MCF 10A (cell line): ENCODE measurements at regions not wholly inside any gene's neighbourhood (a gene's known extent, or its start where the extent isn't known, plus 50 kb on each side); places are given as distances from the start of the nearest gene placed in this dataset.

Experiments used
- BruUV-seq: library from RNA; stranded (reverse); fragments of 400-500 nt; replicated peaks from 2 replicates; lab custom pipeline; 2021; lab: Mats Ljungman, UMichigan
- CTCF ChIA-PET: fragments of 300-600 bp; sonication (Branson Sonifier 250); formaldehyde crosslinking; extraction: SDS; loops from one replicate; lab custom pipeline; 2021; ENCODE audit warnings: antibody characterized with exemption, inconsistent platforms; lab: Yijun Ruan, JAX
- POLR2A ChIA-PET: fragments of 300-600, 350-650 bp; sonication (Branson Sonifier 250); formaldehyde crosslinking; extraction: SDS; loops from one replicate; lab custom pipeline; 2020; ENCODE audit warnings: antibody characterized with exemption, inconsistent platforms; lab: Yijun Ruan, JAX
- DNase-seq: peaks from one replicate; pipeline ENCODE4 v3.0.0-alpha.2; 2018; ENCODE audit not compliant: unreplicated experiment
- H3K27ac Mint-ChIP-seq: one replicate; pipeline ENCODE4 v1.8.0; 2022; ENCODE audit warnings: mild to moderate bottlenecking, low read depth, mixed read lengths; ENCODE audit not compliant: unreplicated experiment
- H3K27me3 Mint-ChIP-seq: one replicate; pipeline ENCODE4 v1.8.0; 2022; ENCODE audit warnings: mixed read lengths; ENCODE audit not compliant: insufficient read depth, unreplicated experiment
- H3K36me3 Mint-ChIP-seq: one replicate; pipeline ENCODE4 v1.8.0; 2022; ENCODE audit warnings: mild to moderate bottlenecking, moderate library complexity, mixed read lengths; ENCODE audit not compliant: insufficient read depth, unreplicated experiment
- H3K4me1 Mint-ChIP-seq: one replicate; pipeline ENCODE4 v1.8.0; 2022; ENCODE audit warnings: mixed read lengths; ENCODE audit not compliant: insufficient read depth, unreplicated experiment
- H3K4me3 Mint-ChIP-seq: one replicate; pipeline ENCODE4 v1.8.0; 2022; ENCODE audit warnings: mild to moderate bottlenecking, moderate library complexity, mixed read lengths; ENCODE audit not compliant: unreplicated experiment
- H3K9me3 Mint-ChIP-seq: one replicate; pipeline ENCODE4 v1.8.0; 2022; ENCODE audit warnings: mixed read lengths; ENCODE audit not compliant: unreplicated experiment
- intact Hi-C: fragments of 100-400 bp; cut with micrococcal nuclease; formaldehyde crosslinking; loops from 2 replicates; pipeline ENCODE4 v1.14.1; 2022
- TF ChIP-seq, protein P1 (sequence below): fragments of 200-600 bp; IDR thresholded peaks from one replicate; pipeline ENCODE4 v1.8.0; 2022; ENCODE audit warnings: antibody characterized with exemption, mild to moderate bottlenecking; ENCODE audit not compliant: unreplicated experiment

DNA sequence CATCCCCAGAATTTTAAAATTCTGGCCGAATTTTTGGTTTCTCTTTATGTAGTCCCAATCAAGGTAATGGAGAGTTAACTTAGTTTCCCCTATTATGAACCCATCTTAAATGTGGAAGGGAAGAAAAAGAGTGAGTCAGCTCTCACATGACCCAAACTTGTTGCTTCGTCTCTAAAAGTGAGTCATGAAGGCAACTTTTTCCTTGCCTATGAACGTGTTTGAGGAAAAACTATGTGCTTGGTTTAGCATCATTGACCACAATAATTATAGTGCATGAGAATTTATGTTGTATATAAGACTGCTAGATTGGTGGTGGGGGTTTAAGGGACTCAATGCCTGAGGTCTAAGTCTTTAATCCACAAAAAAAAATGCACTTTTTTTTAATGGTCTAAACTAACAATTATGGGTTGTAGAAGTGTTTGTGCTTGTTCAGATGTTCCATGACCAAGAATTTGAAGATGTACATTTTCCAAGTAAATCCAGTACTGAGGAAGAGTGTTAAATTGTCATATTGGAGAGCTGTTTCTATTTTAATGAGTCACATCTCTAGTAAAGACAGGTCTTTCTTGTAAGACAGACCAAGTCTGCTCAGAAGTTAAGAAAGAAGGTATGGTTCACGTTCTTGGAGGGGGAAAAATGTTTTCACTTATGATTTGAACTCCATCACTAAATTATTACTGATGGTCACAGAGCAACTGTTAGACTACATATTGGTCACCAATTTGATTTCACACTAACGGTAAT is 409.9 kb upstream of the MARCKS start:
- H3K4me3 Mint-ChIP-seq: no peak overlapping the region
- H3K36me3 Mint-ChIP-seq: no peaks in the 10 kb centered on the region
- peaks cover 41% of the 10 kb centered on the region for H3K4me1 Mint-ChIP-seq
- intact Hi-C loops: no loop called here
- POLR2A ChIA-PET: interaction anchor here (0.6 to 6.8 kb wide), 11 partner anchors 9 to 432 kb away, joined by 3 to 72 read pairs (median 5); no protein-coding TSS in a partner anchor
- H3K27me3 Mint-ChIP-seq: no peaks in the 10 kb centered on the region
- TF ChIP-seq, protein P1, sequence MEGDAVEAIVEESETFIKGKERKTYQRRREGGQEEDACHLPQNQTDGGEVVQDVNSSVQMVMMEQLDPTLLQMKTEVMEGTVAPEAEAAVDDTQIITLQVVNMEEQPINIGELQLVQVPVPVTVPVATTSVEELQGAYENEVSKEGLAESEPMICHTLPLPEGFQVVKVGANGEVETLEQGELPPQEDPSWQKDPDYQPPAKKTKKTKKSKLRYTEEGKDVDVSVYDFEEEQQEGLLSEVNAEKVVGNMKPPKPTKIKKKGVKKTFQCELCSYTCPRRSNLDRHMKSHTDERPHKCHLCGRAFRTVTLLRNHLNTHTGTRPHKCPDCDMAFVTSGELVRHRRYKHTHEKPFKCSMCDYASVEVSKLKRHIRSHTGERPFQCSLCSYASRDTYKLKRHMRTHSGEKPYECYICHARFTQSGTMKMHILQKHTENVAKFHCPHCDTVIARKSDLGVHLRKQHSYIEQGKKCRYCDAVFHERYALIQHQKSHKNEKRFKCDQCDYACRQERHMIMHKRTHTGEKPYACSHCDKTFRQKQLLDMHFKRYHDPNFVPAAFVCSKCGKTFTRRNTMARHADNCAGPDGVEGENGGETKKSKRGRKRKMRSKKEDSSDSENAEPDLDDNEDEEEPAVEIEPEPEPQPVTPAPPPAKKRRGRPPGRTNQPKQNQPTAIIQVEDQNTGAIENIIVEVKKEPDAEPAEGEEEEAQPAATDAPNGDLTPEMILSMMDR: no peak
- peak; percentile 88 for DNase-seq
- CTCF ChIA-PET: interaction anchor here (0.6 to 1.5 kb wide), 4 partner anchors 11 to 368 kb away, joined by 3 to 5 read pairs (median 4); no protein-coding TSS in a partner anchor
- no peaks in the 10 kb centered on the region for H3K9me3 Mint-ChIP-seq
- H3K27ac Mint-ChIP-seq: peak overlapping the region; percentile 88
- no TSS peak for BruUV-seq

DNA sequence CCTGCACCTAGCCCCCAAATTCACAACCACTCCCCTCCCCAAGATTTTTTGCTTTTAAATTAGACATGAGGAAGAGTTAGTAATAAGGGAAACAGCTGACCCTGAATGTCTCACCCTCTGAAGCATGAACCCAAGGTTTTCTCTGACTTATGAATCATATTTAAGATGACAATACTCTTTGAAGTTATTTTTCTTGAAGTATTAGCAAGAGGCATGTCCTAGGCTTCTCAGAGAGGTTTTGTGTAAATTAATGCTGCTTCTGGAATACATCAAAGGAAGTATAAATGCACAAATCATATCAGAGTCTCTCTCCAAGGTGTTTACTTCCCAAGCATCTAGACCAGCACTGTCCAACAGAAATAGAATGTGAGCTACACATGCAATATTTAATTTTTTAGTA is 408.1 kb upstream of the MARCKS start:
- Mint-ChIP-seq H3K4me3 (no peak overlapping the region), H3K9me3 (no peaks in the 10 kb centered on the region), H3K27me3 (no peaks in the 10 kb centered on the region), H3K27ac (no peak overlapping the region), H3K4me1 (peaks cover 41% of the 10 kb centered on the region), H3K36me3 (no peaks in the 10 kb centered on the region)
- intact Hi-C loops: no loop called here
- ChIA-PET POLR2A (interaction anchor here (0.6 to 6.8 kb wide), 14 partner anchors 8 to 647 kb away, joined by 3 to 72 read pairs (median 7); no protein-coding TSS in a partner anchor), CTCF (interaction anchor here (0.5 to 1.7 kb wide), 4 partner anchors 9 to 410 kb away, joined by 3 to 7 read pairs (median 5); no protein-coding TSS in a partner anchor)
- TF ChIP-seq, protein P1: no peak
- DNase-seq: peak; percentile 29
- no TSS peak for BruUV-seq

DNA sequence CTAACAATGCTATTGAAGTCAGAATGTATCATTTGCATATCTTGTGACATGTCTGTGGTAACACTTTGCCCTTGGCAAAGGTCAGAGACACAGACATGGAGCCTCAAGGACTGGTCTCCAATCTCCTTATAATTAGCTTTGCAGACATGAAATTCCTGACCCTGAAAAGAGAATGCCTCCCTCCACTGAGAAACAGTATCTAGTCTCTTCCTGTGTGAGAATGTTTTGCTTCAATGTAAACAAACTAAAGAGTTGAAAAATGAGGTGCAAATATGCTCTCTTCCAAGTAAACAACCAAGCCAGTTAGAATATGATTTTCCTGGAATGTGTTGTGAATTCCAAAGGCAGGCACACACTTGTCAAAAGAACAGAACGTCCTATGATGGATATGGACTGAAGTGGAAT is 407.1 kb upstream of the MARCKS start:
- Mint-ChIP-seq H3K9me3 (no peaks in the 10 kb centered on the region), H3K4me3 (no peak overlapping the region), H3K36me3 (no peaks in the 10 kb centered on the region), H3K4me1 (peaks cover 41% of the 10 kb centered on the region), H3K27me3 (no peaks in the 10 kb centered on the region), H3K27ac (peak overlapping the region; percentile 81)
- DNase-seq: peak; percentile 35
- ChIA-PET POLR2A (interaction anchor here (0.5 to 6.8 kb wide), 19 partner anchors 10 to 648 kb away, joined by 3 to 72 read pairs (median 5); no protein-coding TSS in a partner anchor), CTCF (interaction anchor here (0.5 to 1.7 kb wide), 7 partner anchors 8 to 947 kb away, joined by 3 to 7 read pairs (median 3); no protein-coding TSS in a partner anchor)
- intact Hi-C loops: no loop called here
- no TSS peak for BruUV-seq
- TF ChIP-seq, protein P1: no peak

DNA sequence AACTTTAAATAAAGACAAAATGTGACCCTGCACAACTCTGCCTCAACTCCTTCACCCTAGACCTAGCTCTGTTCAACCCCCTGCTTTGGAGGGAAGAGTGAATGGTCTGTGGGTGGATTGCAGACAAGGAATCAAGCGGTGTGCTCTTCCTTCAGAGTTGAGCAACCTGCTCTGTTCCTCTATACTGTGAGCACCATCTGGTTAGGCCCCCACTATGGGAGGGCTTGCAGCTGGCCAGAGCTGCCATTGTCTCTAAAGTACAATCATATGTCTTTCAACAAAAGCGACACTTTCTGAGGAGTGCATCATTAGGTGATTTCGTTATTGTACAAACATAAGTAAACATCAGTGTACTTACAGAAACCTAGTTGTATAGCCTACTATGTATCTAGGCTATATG is 406.1 kb upstream of the MARCKS start:
- no peaks in the 10 kb centered on the region for H3K36me3 Mint-ChIP-seq
- peaks cover 41% of the 10 kb centered on the region for H3K4me1 Mint-ChIP-seq
- TF ChIP-seq, protein P1: no peak
- DNase-seq: no peak
- peak overlapping the region; percentile 81 for H3K27ac Mint-ChIP-seq
- H3K27me3 Mint-ChIP-seq: no peaks in the 10 kb centered on the region
- ChIA-PET POLR2A (interaction anchor here (0.7 to 6.8 kb wide), 9 partner anchors 10 to 408 kb away, joined by 3 to 72 read pairs (median 8); no protein-coding TSS in a partner anchor), CTCF (interaction anchor here (1.2 kb wide), 1 partner anchor 10 kb away, joined by 4 read pairs; no protein-coding TSS in a partner anchor)
- H3K4me3 Mint-ChIP-seq: no peak overlapping the region
- BruUV-seq: no TSS peak
- H3K9me3 Mint-ChIP-seq: no peaks in the 10 kb centered on the region
- intact Hi-C loops: no loop called here
